GM12878 (cell line): ENCODE measurements at regions not wholly inside any gene's neighbourhood (a gene's known extent, or its start where the extent isn't known, plus 50 kb on each side); places are given as distances from the start of the nearest gene placed in this dataset.

ENCODE experiments used
- ATAC-seq: fragments of 200-7000 bp; cut with Tn5 transposase; 3 replicates; pipeline ENCODE4 v1.9.1; 2020; ENCODE audit warnings: mild to moderate bottlenecking, moderate library complexity
- BruUV-seq: library from RNA; stranded (reverse); fragments of 400-500 nt; replicated peaks from 2 replicates; lab custom pipeline; 2021; lab: Mats Ljungman, UMichigan
- CTCF ChIA-PET: fragments of 300-600 bp; sonication (Branson Sonifier 250); formaldehyde crosslinking; extraction: SDS; loops from one replicate; lab custom pipeline; 2021; ENCODE audit warnings: inconsistent platforms; lab: Yijun Ruan, JAX
- POLR2A ChIA-PET: fragments of 350-600 bp; formaldehyde crosslinking; extraction: SDS; loops from one replicate; lab custom pipeline; 2021; ENCODE audit warnings: inconsistent platforms; lab: Charles Lee
- RAD21 ChIA-PET: fragments of 300-600 bp; sonication (Branson Sonifier 250); formaldehyde crosslinking; loops from one replicate; lab custom pipeline; 2023; ENCODE audit warnings: antibody characterized with exemption; ENCODE audit not compliant: unreplicated experiment; lab: Charles Lee
- SMC1A ChIA-PET: fragments of 300-600 bp; sonication (Branson Sonifier 250); formaldehyde crosslinking; loops from one replicate; lab custom pipeline; 2023; ENCODE audit not compliant: unreplicated experiment, uncharacterized antibody; lab: Charles Lee
- DNase-seq: peaks from one replicate; pipeline ENCODE4 v3.0.0-alpha.2; 2011; ENCODE audit warnings: low read depth, low spot score
- FAIRE-seq: peaks from 3 replicates; lab custom pipeline; 2011; peaks lifted over from hg19 to GRCh38; lab: Jason Lieb, UNC
- H2AFZ ChIP-seq: 2 replicates; pipeline ENCODE4 v1.6.0; 2011; ENCODE audit warnings: low read depth, low read length, control low read depth; ENCODE audit not compliant: control insufficient read depth
- H3K27ac ChIP-seq: 2 replicates; pipeline ENCODE4 v1.5.1; 2011; ENCODE audit warnings: control low read depth; ENCODE audit not compliant: control insufficient read depth, insufficient read depth
- H3K27me3 ChIP-seq, 2 experiments: replicated peaks in 1 of 2; 2 replicates each; pipeline versions ENCODE4 v1.6.0 to v1.6.1; 2011; ENCODE audit warnings: low read length in 1 of 2; ENCODE audit not compliant: control insufficient read depth in 2 of 2, insufficient read depth in 2 of 2
- H3K36me3 ChIP-seq, 2 experiments: 2 replicates each; pipeline ENCODE4 v1.5.1; 2011; ENCODE audit warnings: low read length in 1 of 2; ENCODE audit not compliant: control insufficient read depth in 2 of 2, insufficient read depth in 2 of 2
- H3K4me1 ChIP-seq: 2 replicates; pipeline ENCODE4 v1.6.1; 2011; ENCODE audit warnings: mild to moderate bottlenecking, low read length, moderate library complexity, mixed read lengths; ENCODE audit not compliant: control insufficient read depth, insufficient read depth
- H3K4me2 ChIP-seq: 2 replicates; pipeline ENCODE4 v1.6.0; 2011; ENCODE audit warnings: control low read depth; ENCODE audit not compliant: control insufficient read depth, insufficient read depth
- H3K4me3 ChIP-seq: fragments of 200-600 bp; sonication (generic); 2 replicates; pipeline ENCODE4 v1.5.1; 2016
- H3K79me2 ChIP-seq: 2 replicates; pipeline ENCODE4 v1.6.0; 2011; ENCODE audit warnings: low read length; ENCODE audit not compliant: control insufficient read depth, insufficient read depth
- H3K9ac ChIP-seq: 2 replicates; pipeline ENCODE4 v1.8.0; 2011; ENCODE audit warnings: low read length, control low read depth, mixed read lengths; ENCODE audit not compliant: control insufficient read depth, insufficient read depth
- H3K9me3 ChIP-seq: replicated peaks from 3 replicates; pipeline ENCODE4 v1.5.1; 2011; ENCODE audit warnings: mild to moderate bottlenecking, low read length; ENCODE audit not compliant: control insufficient read depth, insufficient read depth
- H4K20me1 ChIP-seq: 2 replicates; pipeline ENCODE4 v1.6.0; 2011; ENCODE audit not compliant: control insufficient read depth, insufficient read depth
- CBFB ChIP-seq: IDR thresholded peaks from 2 replicates; pipeline ENCODE4 v1.6.1; 2016; ENCODE audit warnings: antibody characterized with exemption, low read depth
- FOS ChIP-seq: IDR thresholded peaks from 3 replicates; pipeline ENCODE4 v1.6.1; 2011; ENCODE audit warnings: borderline replicate concordance; ENCODE audit not compliant: insufficient read length; ENCODE audit errors: extremely low read depth
- GABPA ChIP-seq: IDR thresholded peaks from 2 replicates; pipeline ENCODE4 v1.6.1; 2014; ENCODE audit warnings: antibody characterized with exemption, low read depth, mild to moderate bottlenecking, inconsistent platforms
- GATAD2B ChIP-seq: fragments of 450-650 bp; conservative IDR thresholded peaks from 2 replicates; pipeline ENCODE4 v1.6.1; 2017; ENCODE audit warnings: low read depth, mild to moderate bottlenecking, moderate library complexity
- HCFC1 ChIP-seq: fragments of 150-350 bp; IDR thresholded peaks from 2 replicates; pipeline ENCODE4 v1.6.1; 2014; ENCODE audit warnings: low read length
- POLR2AphosphoS2 ChIP-seq: IDR thresholded peaks from 2 replicates; pipeline ENCODE4 v1.6.1; 2011; ENCODE audit warnings: low read depth, mild to moderate bottlenecking, low read length, improper control_type of control experiment, moderate library complexity
- SIX5 ChIP-seq: IDR thresholded peaks from 2 replicates; pipeline ENCODE4 v1.6.1; 2011; ENCODE audit warnings: mild to moderate bottlenecking, low read depth, low read length, moderate library complexity; ENCODE audit not compliant: severe bottlenecking
- ZNF207 ChIP-seq: fragments of 450-650 bp; IDR thresholded peaks from 2 replicates; pipeline ENCODE4 v1.6.1; 2014; ENCODE audit warnings: antibody characterized with exemption, mild to moderate bottlenecking, borderline replicate concordance
- ZNF622 ChIP-seq: fragments of 450-650 bp; IDR thresholded peaks from 2 replicates; pipeline ENCODE4 v1.6.1; 2017; ENCODE audit warnings: mild to moderate bottlenecking, inconsistent platforms
- WGBS: methylation state at CpG from one replicate; pipeline ENCODE4 v1.1.6; 2016; ENCODE audit warnings: low lambda C conversion rate; ENCODE audit not compliant: insufficient replicate concordance, insufficient coverage; ENCODE audit errors: missing lambda C conversion rate; 5-methylcytosine and 5-hydroxymethylcytosine counted together
- in situ Hi-C: fragments of 300-500 bp; cut with MboI; formaldehyde crosslinking; loops from 9 replicates; pipeline ENCODE4 v1.14.3; 2018; ENCODE audit warnings: mixed read lengths
- intact Hi-C: fragments of 100-400 bp; cut with micrococcal nuclease; formaldehyde crosslinking; loops from one replicate; pipeline ENCODE4 v1.14.2; 2022; ENCODE audit not compliant: unreplicated experiment
- TF ChIP-seq, protein P1 (sequence below): fragments of 450-650 bp; IDR thresholded peaks from 2 replicates; pipeline ENCODE4 v1.6.1; 2016; ENCODE audit warnings: mild to moderate bottlenecking

DNA sequence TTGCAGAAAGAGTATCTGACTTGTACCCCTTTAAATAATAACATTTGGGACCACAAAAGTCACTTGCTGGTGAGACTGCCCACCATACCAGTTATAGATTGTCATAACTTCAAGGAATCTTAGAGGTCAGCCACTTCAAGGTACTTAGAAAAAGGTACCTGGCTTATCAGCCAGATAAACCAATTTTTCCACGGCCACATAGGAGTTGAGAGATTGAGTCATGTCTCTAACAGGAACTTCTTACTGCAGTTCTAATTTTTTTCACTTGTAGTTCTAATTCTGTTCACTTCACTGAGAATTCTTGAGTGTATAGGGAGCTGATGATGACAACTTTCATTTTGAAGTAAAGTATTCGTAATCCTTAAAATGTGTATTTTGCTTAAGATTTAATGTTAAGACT is 317.1 kb upstream of the CBLB start (continued):
- TF ChIP-seq ZNF207, result no peak
- TF ChIP-seq, all 136 proteins: peak for 12

DNA sequence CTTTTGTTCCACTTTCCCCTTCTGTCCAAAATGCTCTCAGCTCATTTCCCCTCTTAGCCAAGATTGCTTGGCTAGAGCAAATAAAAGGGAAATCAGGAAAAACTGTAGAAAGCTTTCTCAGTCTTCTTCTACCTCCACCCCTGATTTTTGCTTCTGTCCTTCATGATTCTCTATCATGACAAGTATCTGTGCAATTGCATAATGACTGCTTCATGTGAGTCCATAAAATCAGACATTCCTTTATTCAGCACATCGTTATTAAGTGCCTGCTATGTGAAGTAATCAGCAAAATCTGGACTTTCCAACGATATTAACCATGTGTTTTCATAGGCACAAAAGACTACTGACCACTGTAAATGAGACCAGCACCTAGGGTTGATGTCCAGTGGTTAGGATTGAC is 321.5 kb upstream of the CBLB start:
- Histone ChIP-seq H3K4me2 (no peak overlapping the region), H3K9me3 (peaks cover 4% of the 10 kb centered on the region; the same call in 2 of the 3 replicates), H4K20me1 (no peaks in the 10 kb centered on the region), H3K27me3 (no peaks in the 10 kb centered on the region), H3K36me3 (no peaks in the 10 kb centered on the region), H3K4me3 (no peak overlapping the region), H3K27ac (no peak overlapping the region), H3K4me1 (peaks cover 9% of the 10 kb centered on the region), H3K79me2 (no peaks in the 10 kb centered on the region), H3K9ac (no peak overlapping the region), H2AFZ (no peak overlapping the region)
- ATAC-seq (no peak), DNase-seq (no peak), FAIRE-seq (no peak)
- ChIA-PET SMC1A (interaction anchor here (1.0 to 1.3 kb wide), 2 partner anchors 18 to 24 kb away, joined by 3 to 4 read pairs; no protein-coding TSS in a partner anchor), CTCF (interaction anchor here (1.1 kb wide), 1 partner anchor 11 kb away, joined by 4 read pairs; no protein-coding TSS in a partner anchor), RAD21 (interaction anchor here (1.4 kb wide), 1 partner anchor 67 kb away, joined by 5 read pairs; no protein-coding TSS in a partner anchor), POLR2A (no interaction called here)
- in situ Hi-C loops, result no loop called here
- WGBS, result 74% methylated on average over 2 of the region's 2 CpGs
- TF ChIP-seq ZNF622 (no peak), FOS (no peak), HCFC1 (no peak), ZNF207 (no peak), SIX5 (no peak), GABPA (no peak), CBFB (no peak), POLR2AphosphoS2 (no peak), GATAD2B (no peak)
- TF ChIP-seq, protein P1, sequence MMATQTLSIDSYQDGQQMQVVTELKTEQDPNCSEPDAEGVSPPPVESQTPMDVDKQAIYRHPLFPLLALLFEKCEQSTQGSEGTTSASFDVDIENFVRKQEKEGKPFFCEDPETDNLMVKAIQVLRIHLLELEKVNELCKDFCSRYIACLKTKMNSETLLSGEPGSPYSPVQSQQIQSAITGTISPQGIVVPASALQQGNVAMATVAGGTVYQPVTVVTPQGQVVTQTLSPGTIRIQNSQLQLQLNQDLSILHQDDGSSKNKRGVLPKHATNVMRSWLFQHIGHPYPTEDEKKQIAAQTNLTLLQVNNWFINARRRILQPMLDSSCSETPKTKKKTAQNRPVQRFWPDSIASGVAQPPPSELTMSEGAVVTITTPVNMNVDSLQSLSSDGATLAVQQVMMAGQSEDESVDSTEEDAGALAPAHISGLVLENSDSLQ, result no peak
- BruUV-seq, result no TSS peak
- intact Hi-C loops, result no loop called here
